Heart right ventricle (tissue), 16 donors: ENCODE measurements at regions not wholly inside any gene's neighbourhood (a gene's known extent, or its start where the extent isn't known, plus 50 kb on each side); places are given as distances from the start of the nearest gene placed in this dataset.

Source experiments
- ATAC-seq, 8 donors: fragments of 200-7000 bp; cut with Tn5 transposase; one replicate each; pipeline ENCODE4 v1.9.1; 2020; ENCODE audit warnings: mild to moderate bottlenecking in 8 of 8, moderate library complexity in 8 of 8, moderate number of reproducible peaks in 1 of 8
- DNase-seq, 2 donors: peaks; one replicate each; pipeline ENCODE4 v3.0.0-alpha.2; 2020
- H3K27ac ChIP-seq, 10 donors: fragments of 200-600 bp; sonication (generic) in 2 of 10; one replicate each; pipeline versions ENCODE4 v1.5.0 to v1.8.0; 2020 to 2022; ENCODE audit warnings: mild to moderate bottlenecking in 3 of 10
- H3K27me3 ChIP-seq, 7 donors: fragments of 200-600 bp; one replicate each; pipeline ENCODE4 v1.8.0; 2021 to 2022; ENCODE audit warnings: mild to moderate bottlenecking in 2 of 7
- H3K36me3 ChIP-seq, 9 donors: fragments of 200-600 bp; sonication (generic) in 1 of 9; one replicate each; pipeline versions ENCODE4 v1.5.0 to v1.8.0; 2020 to 2022; ENCODE audit warnings: mild to moderate bottlenecking in 2 of 9
- H3K4me1 ChIP-seq, 9 donors: fragments of 200-600 bp; sonication (generic) in 1 of 9; one replicate each; pipeline versions ENCODE4 v1.5.0 to v1.8.0; 2020 to 2022; ENCODE audit warnings: mild to moderate bottlenecking in 4 of 9
- H3K4me3 ChIP-seq, 10 donors: fragments of 200-600 bp; sonication (generic) in 2 of 10; one replicate each; pipeline versions ENCODE4 v1.5.0 to v1.8.0; 2020 to 2022; ENCODE audit warnings: mild to moderate bottlenecking in 7 of 10, moderate library complexity in 2 of 10
- H3K9me3 ChIP-seq, 11 donors: fragments of 200-600 bp in 10 of 11; sonication (generic) in 2 of 11; one replicate each; pipeline versions ENCODE4 v1.5.0 to v1.8.0; 2013 to 2022; ENCODE audit warnings: mild to moderate bottlenecking in 2 of 11, control low read depth in 1 of 11, moderate library complexity in 1 of 11
- WGBS, 2 donors: extraction: QIAGEN DNeasy Blood & Tissue Kit; methylation state at CpG; one replicate each; pipeline ENCODE4 v1.1.7; 2013; ENCODE audit warnings: inconsistent platforms in 1 of 2; 5-methylcytosine and 5-hydroxymethylcytosine counted together
- intact Hi-C, 10 donors: fragments of 100-400 bp; cut with DNase I; formaldehyde crosslinking; loops; one replicate each; pipeline versions ENCODE4 v1.11.1 to v1.14.2; 2022
- TF ChIP-seq, protein P1 (sequence below), 9 donors: fragments of 200-600 bp; sonication (generic) in 2 of 9; IDR thresholded peaks; one replicate each; pipeline versions ENCODE4 v1.5.0 to v1.8.0; 2021 to 2022; ENCODE audit warnings: antibody characterized with exemption in 9 of 9, mild to moderate bottlenecking in 5 of 9, moderate library complexity in 1 of 9
- donor health status: Arrhythmogenic right ventricular cardiomyopathy.
- donor health status: ischemic (EF 13 %, LVEDD 7.1; RV severe dilation, severe dysfunction).
- donor health status: healthy with polysubstance abuse.
- donor health status: DM: no; HTN: yes; CAD: no.
- donor health status: DM: no; HTN: no; CAD: no.
- donor health status: ischemic (EF 25% LVEDD 6.9; RV normal size, moderate dysfunction).
- donor health status: ischemic (EF 25% LVEDD 5.7; RV mildly dilated, moderate dysfunction).
- donor health status: healthy.
- donor health status: DM: yes; HTN: yes; CAD: no.
- donor health status: Ischemic cardiomyopathy.
- donor health status: ischemic (EF 35%, LVEDD 5.7; RV mildly dilated, moderate dysfunction).
- donor health status: nonischemic (EF 11% LVEDD 7.7; RV severe dilation, severe dysfunction).
- donor health status: DM: yes; HTN: yes; CAD: no.
- donor health status: PGD.
- donor health status: ischemic (EF 29% LVEDD 5.4; RV normal size, mild dysfunction).
- donor health status: nonischemic (EF 23%, LVEDD 6.1; RV moderate dilation, normal function).

DNA sequence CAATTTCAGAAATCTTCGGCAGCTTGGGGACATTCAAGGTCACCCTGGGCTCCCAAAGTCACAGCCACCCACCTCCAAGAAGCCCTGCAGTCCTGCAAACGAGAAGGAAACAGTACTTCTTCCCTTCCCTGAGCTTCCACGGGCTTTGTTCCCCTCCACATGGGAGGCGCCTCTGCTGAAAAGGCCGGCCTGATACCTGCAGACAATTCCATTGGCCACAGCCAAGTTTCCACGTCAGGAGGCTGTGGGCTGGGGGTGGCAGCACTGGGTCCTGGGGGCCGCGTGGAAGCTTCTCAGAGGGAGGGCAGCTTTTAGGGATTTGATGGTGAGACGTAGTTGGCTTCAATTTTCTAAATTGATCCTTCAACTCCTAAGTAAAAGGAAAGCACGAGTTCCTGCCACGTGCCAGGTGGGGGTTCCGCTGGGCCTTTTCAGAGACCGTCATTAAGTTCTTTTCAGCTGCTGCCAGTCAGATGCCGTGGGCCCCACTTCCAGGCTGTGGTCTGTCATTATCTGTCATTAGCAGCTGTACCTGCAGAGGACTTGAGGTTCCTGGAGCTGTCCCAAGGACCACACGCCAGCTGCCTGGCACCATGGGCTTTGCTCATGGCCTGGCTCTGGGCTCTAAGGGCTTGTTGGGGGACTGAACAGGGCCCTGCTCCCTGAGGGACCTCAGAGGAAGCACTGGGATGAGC lies 98.7 kb downstream of the CRYAA start:
- intact Hi-C loops = no loop called here
- no peaks in the 10 kb centered on the region for H3K36me3 ChIP-seq
- TF ChIP-seq, protein P1, sequence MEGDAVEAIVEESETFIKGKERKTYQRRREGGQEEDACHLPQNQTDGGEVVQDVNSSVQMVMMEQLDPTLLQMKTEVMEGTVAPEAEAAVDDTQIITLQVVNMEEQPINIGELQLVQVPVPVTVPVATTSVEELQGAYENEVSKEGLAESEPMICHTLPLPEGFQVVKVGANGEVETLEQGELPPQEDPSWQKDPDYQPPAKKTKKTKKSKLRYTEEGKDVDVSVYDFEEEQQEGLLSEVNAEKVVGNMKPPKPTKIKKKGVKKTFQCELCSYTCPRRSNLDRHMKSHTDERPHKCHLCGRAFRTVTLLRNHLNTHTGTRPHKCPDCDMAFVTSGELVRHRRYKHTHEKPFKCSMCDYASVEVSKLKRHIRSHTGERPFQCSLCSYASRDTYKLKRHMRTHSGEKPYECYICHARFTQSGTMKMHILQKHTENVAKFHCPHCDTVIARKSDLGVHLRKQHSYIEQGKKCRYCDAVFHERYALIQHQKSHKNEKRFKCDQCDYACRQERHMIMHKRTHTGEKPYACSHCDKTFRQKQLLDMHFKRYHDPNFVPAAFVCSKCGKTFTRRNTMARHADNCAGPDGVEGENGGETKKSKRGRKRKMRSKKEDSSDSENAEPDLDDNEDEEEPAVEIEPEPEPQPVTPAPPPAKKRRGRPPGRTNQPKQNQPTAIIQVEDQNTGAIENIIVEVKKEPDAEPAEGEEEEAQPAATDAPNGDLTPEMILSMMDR (IDR thresholded peaks at IDR 0.05) = no peak
- no peak overlapping the region for H3K27ac ChIP-seq
- H3K4me1 ChIP-seq = no peaks in the 10 kb centered on the region
- DNase-seq (no peak), ATAC-seq (peak in 3 of 8 donors; percentile 19 to 55 (median 34))
- WGBS, 2 donors = 80 to 84% methylated on average over 15 of the region's 15 CpGs
- no peak overlapping the region for H3K4me3 ChIP-seq
- peaks cover 0 to 6% (median 0%) of the 10 kb centered on the region in 7 donors for H3K27me3 ChIP-seq
- H3K9me3 ChIP-seq = peaks cover 0 to 3% (median 0%) of the 10 kb centered on the region in 11 donors

GRCh38 chr21:43266534-43266933 lies 97.7 kb downstream of the CRYAA start:
- Histone ChIP-seq H3K27me3 (peaks cover 0 to 3% (median 0%) of the 10 kb centered on the region in 7 donors), H3K4me1 (no peaks in the 10 kb centered on the region), H3K27ac (no peak overlapping the region), H3K36me3 (no peaks in the 10 kb centered on the region), H3K4me3 (no peak overlapping the region), H3K9me3 (peaks cover 0 to 3% (median 0%) of the 10 kb centered on the region in 11 donors)
- intact Hi-C loops = no loop called here
- WGBS, 2 donors = 80 to 82% methylated on average over 3 of the region's 3 CpGs
- DNase-seq = no peak
- no peak for ATAC-seq
- TF ChIP-seq, protein P1 (IDR thresholded peaks at IDR 0.05) = no peak

DNA sequence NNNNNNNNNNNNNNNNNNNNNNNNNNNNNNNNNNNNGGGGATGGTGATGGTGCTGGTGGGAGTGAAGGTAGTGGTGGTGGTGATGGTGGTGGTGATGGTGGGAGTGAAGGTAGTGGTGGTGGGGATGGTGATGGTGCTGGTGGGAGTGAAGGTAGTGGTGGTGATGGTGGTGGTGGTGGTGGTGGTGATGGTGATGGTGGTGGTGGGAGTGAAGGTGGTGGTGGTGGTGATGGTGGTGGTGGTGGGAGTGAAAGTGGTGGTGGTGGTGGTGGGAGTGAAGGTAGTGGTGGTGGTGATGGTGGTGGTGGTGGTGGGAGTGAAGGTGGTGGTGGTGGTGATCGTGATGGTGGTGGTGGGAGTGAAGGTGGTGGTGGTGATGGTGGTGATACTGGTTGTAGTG lies 93.6 kb downstream of the CRYAA start:
- no peak overlapping the region for H3K27ac ChIP-seq
- peaks cover 0 to 3% (median 0%) of the 10 kb centered on the region in 11 donors for H3K9me3 ChIP-seq
- no peak for DNase-seq
- 59 to 63% methylated on average over 1 of the region's 1 CpG for WGBS, 2 donors
- peak in 7 of 8 donors; percentile 51 to 96 (median 77) for ATAC-seq
- H3K27me3 ChIP-seq = no peaks in the 10 kb centered on the region
- no peak overlapping the region for H3K4me3 ChIP-seq
- TF ChIP-seq, protein P1 (IDR thresholded peaks at IDR 0.05) = no peak
- H3K4me1 ChIP-seq = no peaks in the 10 kb centered on the region
- intact Hi-C loops = no loop called here
- H3K36me3 ChIP-seq = no peaks in the 10 kb centered on the region
